Adrenal gland (tissue), 5 donors: ENCODE measurements at regions not wholly inside any gene's neighbourhood (a gene's known extent, or its start where the extent isn't known, plus 50 kb on each side); places are given as distances from the start of the nearest gene placed in this dataset.

Experiments
- CTCF ChIP-seq, 6 experiments: fragments of 450-650 bp in 4 of 6; fragments of 200-600 bp in 2 of 6; sonication (generic) in 1 of 6; IDR thresholded peaks; 1 replicate in 5 of 6; 2 replicates in 1 of 6; pipeline versions ENCODE4 v1.5.1 to v1.8.0; 2016 to 2021; ENCODE audit warnings: antibody characterized with exemption in 6 of 6, mild to moderate bottlenecking in 2 of 6, moderate library complexity in 1 of 6
- POLR2A ChIP-seq, 2 donors: fragments of 450-650 bp; IDR thresholded peaks; one replicate each; pipeline ENCODE4 v1.6.1; 2017; ENCODE audit warnings: antibody characterized with exemption in 2 of 2, mild to moderate bottlenecking in 2 of 2, moderate library complexity in 1 of 2
- donor health status: DM: no; HTN: no; CAD: no.

GRCh38 chr15:29382862-29383261, 113.2 kb upstream of the NSMCE3 start:
- no peak for TF ChIP-seq CTCF (IDR thresholded peaks at IDR 0.05)
- no peak for TF ChIP-seq POLR2A (IDR thresholded peaks at IDR 0.05)
